ENCODE measurements at regions not wholly inside any gene's neighbourhood (a gene's known extent, or its start where the extent isn't known, plus 50 kb on each side); places are given as distances from the start of the nearest gene placed in this dataset.
"Not testable (repeated sequence)": the region's sequence is repeated elsewhere in the genome, so short reads cannot be mapped to it uniquely, and the experiment has no call there.

DNA sequence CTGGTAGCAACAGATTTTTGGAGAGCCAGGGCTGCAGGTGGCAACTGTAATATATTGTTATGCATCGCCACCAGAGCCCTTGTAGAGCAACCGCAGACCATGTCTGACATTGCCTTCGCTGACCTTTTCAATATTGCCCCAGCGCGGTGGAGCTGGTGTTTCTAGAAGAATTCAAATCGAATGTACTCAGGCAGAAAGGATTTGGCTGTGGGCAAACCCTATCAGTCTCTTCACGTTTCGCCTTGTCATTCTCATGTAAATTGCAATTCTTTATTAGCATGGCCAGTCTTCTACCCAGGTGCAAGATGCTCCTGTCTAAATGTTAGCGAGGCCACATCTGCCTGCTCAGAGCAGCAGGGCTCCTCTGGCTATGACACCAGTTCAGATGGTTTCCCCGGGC, 490.2 kb upstream of the AUTS2 start:
- 37% methylated on average over 10 of the region's 10 CpGs for WGBS (ENCODE audit: insufficient coverage)
- H3K27ac ChIP-seq (ENCODE audit: low read depth, low read length): no peak overlapping the region
- peak in 1 of 6 donors; percentile 44 for DNase-seq (ENCODE audit: low read depth in 4 of 6, low spot score in 6 of 6)
- H3K9me3 ChIP-seq (ENCODE audit: control insufficient read depth, insufficient read depth, low read length): no peaks in the 10 kb centered on the region
- no peaks in the 10 kb centered on the region for H3K36me3 ChIP-seq (ENCODE audit: control insufficient read depth, insufficient read depth, low read length)
- H3K4me3 ChIP-seq (ENCODE audit: low read depth, low read length): no peak overlapping the region
- H3K27me3 ChIP-seq (ENCODE audit: control insufficient read depth, insufficient read depth, low read length): no peaks in the 10 kb centered on the region
- H3K4me1 ChIP-seq (ENCODE audit: control insufficient read depth, insufficient read depth, low read length): no peaks in the 10 kb centered on the region

DNA sequence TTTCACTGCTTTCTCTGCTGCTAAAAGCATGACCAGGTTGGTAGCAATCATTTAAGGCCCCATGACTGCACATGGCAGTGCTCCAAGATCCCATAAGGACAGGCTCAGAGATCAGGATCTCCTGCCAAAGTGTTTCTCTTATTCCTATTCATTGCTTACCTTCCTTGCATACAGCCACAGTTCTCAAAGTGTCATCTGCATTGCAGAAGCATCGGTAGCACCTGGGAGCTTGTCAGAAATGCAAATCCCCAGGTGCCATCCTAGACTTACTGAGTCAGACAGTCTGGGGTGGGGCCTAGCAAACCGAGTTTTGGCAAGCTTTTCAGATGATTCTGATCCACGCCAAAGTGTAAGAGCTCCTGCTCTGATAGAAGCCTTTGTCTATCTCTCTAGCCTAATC, 489.0 kb upstream of the AUTS2 start:
- Histone ChIP-seq H3K9me3 (ENCODE audit: control insufficient read depth, insufficient read depth, low read length) (no peaks in the 10 kb centered on the region), H3K27me3 (ENCODE audit: control insufficient read depth, insufficient read depth, low read length) (no peaks in the 10 kb centered on the region), H3K4me1 (ENCODE audit: control insufficient read depth, insufficient read depth, low read length) (no peaks in the 10 kb centered on the region), H3K27ac (ENCODE audit: low read depth, low read length) (no peak overlapping the region), H3K36me3 (ENCODE audit: control insufficient read depth, insufficient read depth, low read length) (no peaks in the 10 kb centered on the region), H3K4me3 (ENCODE audit: low read depth, low read length) (no peak overlapping the region)
- peak in 2 of 6 donors; percentile 44 to 67 for DNase-seq (ENCODE audit: low read depth in 4 of 6, low spot score in 6 of 6)
- WGBS (ENCODE audit: insufficient coverage): 7% methylated on average over 3 of the region's 3 CpGs

DNA sequence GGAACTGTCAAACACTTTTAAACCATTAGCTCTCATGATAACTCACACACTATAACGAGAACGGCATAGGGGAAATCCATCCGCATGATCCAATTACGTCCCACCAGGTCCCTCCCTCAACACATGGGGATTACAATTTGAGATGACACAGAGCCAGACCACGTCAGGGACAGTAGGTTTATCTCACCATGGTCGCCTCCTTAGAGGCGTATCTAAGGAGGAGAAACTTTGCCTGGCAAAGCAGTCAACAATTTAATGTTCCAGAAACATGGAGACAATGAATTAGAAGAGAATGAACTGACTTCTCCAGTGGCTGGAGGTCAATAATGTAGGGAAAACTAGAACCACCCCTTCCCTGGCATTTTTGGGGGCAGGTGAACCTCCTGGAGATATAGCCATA, 488.4 kb upstream of the AUTS2 start:
- no peak for DNase-seq (ENCODE audit: low read depth in 4 of 6, low spot score in 6 of 6)
- no peaks in the 10 kb centered on the region for H3K27me3 ChIP-seq (ENCODE audit: control insufficient read depth, insufficient read depth, low read length)
- H3K9me3 ChIP-seq (ENCODE audit: control insufficient read depth, insufficient read depth, low read length): no peaks in the 10 kb centered on the region
- no peak overlapping the region for H3K4me3 ChIP-seq (ENCODE audit: low read depth, low read length)
- no peak overlapping the region for H3K27ac ChIP-seq (ENCODE audit: low read depth, low read length)
- H3K36me3 ChIP-seq (ENCODE audit: control insufficient read depth, insufficient read depth, low read length): no peaks in the 10 kb centered on the region
- WGBS (ENCODE audit: insufficient coverage): 98% methylated on average over 5 of the region's 7 CpGs
- no peaks in the 10 kb centered on the region for H3K4me1 ChIP-seq (ENCODE audit: control insufficient read depth, insufficient read depth, low read length)

DNA sequence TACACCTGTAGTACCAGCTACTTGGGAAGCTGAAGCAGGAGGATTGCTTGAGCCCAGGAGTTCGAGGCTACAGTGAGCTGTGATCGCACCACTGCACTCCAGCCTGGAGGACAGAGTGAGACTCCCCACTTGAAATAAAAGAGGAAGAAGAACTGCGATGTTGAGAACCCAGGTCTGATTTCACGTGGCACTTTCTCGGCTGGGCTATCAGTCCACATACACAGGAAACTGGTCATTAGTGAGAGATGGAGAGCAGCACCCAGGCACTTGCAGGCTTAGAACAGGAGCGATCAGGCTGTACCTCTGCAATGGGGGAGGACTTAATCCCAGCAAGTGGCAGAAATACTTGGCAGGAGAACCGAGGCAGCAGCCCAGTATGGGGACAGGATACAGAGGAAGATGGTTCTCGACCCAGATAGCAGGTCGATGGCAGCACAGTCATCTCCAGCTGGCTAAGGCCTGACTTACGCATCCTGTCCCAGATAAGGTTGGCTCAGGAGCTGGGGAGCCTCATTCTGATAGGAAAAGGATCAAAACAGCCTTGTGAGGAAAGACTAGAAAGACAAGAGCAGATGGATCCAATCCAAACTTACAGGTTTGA, 487.7 kb upstream of the AUTS2 start:
- no peaks in the 10 kb centered on the region for H3K36me3 ChIP-seq (ENCODE audit: control insufficient read depth, insufficient read depth, low read length)
- DNase-seq (ENCODE audit: low read depth in 4 of 6, low spot score in 6 of 6): no peak
- H3K27ac ChIP-seq (ENCODE audit: low read depth, low read length): no peak overlapping the region
- H3K4me3 ChIP-seq (ENCODE audit: low read depth, low read length): no peak overlapping the region
- no peaks in the 10 kb centered on the region for H3K27me3 ChIP-seq (ENCODE audit: control insufficient read depth, insufficient read depth, low read length)
- 68% methylated on average over 10 of the region's 10 CpGs for WGBS (ENCODE audit: insufficient coverage)
- no peaks in the 10 kb centered on the region for H3K4me1 ChIP-seq (ENCODE audit: control insufficient read depth, insufficient read depth, low read length)
- H3K9me3 ChIP-seq (ENCODE audit: control insufficient read depth, insufficient read depth, low read length): no peaks in the 10 kb centered on the region

DNA sequence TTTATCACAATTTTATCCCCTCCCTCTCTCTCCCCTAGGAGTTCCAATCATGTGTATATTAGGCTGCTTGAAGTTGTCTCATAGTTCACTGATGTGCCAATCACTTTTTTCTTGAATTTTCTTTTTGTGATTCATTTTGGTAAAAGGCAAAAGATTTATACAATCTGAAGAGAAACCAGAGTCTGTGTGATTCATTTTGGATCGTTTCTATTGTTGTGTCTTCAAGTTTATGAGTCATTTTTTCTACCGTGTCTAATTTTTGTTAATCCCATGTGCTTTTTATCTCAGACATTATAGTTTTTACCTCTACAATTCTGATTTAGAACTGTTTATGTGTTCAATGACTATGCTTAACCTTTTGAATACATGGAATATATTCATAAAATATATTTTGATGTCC, 483.9 kb upstream of the AUTS2 start:
- H3K36me3 ChIP-seq (ENCODE audit: control insufficient read depth, insufficient read depth, low read length): no peaks in the 10 kb centered on the region
- no peaks in the 10 kb centered on the region for H3K4me1 ChIP-seq (ENCODE audit: control insufficient read depth, insufficient read depth, low read length)
- H3K9me3 ChIP-seq (ENCODE audit: control insufficient read depth, insufficient read depth, low read length): no peaks in the 10 kb centered on the region
- no peak overlapping the region for H3K27ac ChIP-seq (ENCODE audit: low read depth, low read length)
- no peaks in the 10 kb centered on the region for H3K27me3 ChIP-seq (ENCODE audit: control insufficient read depth, insufficient read depth, low read length)
- H3K4me3 ChIP-seq (ENCODE audit: low read depth, low read length): no peak overlapping the region
- no CpG with 5 or more reads among the region's 2 CpGs for WGBS (ENCODE audit: insufficient coverage)
- no peak for DNase-seq (ENCODE audit: low read depth in 4 of 6, low spot score in 6 of 6)

DNA sequence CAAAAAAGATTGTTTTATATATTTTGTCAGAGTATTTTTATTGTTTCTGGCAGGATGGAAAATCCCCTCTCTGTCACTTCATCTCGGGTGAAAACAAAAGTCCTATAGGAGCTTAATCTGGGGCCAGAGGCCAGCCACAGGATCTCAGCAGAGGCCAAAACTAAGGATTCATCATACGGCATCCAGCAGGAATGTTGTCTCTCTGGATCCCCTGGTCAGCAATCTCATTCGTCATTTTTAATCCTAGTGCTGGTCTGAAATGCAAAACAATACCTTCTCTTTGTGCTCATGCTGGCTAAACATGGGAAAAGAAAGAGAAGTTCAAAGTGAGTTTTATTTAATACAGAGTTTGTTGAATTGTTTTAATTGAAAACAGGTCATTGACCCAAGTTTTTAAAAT, 482.5 kb upstream of the AUTS2 start:
- no peak overlapping the region for H3K4me3 ChIP-seq (ENCODE audit: low read depth, low read length)
- no peaks in the 10 kb centered on the region for H3K4me1 ChIP-seq (ENCODE audit: control insufficient read depth, insufficient read depth, low read length)
- 29% methylated on average over 2 of the region's 3 CpGs for WGBS (ENCODE audit: insufficient coverage)
- no peaks in the 10 kb centered on the region for H3K9me3 ChIP-seq (ENCODE audit: control insufficient read depth, insufficient read depth, low read length)
- no peaks in the 10 kb centered on the region for H3K36me3 ChIP-seq (ENCODE audit: control insufficient read depth, insufficient read depth, low read length)
- peak in 1 of 6 donors; percentile 22 for DNase-seq (ENCODE audit: low read depth in 4 of 6, low spot score in 6 of 6)
- H3K27ac ChIP-seq (ENCODE audit: low read depth, low read length): no peak overlapping the region
- H3K27me3 ChIP-seq (ENCODE audit: control insufficient read depth, insufficient read depth, low read length): no peaks in the 10 kb centered on the region

DNA sequence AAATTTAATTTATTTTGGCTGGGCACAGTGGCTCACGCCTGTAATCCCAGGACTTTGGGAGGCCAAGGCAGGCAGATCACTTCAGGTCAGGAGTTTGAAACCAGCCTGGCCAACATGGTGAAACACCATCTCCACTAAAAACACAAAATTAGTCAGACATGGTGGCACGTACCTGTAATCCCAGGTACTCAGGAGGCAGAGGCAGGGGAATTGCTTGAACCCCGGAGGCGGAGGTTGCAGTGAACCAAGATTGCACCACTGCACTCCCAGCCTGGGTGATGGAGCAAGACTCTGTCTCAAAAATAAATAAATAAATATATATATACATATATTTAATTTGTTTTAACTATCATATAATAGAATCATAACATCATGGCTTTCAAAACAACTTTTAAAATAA, 482.1 kb upstream of the AUTS2 start:
- H3K27me3 ChIP-seq (ENCODE audit: control insufficient read depth, insufficient read depth, low read length); H3K4me3 ChIP-seq (ENCODE audit: low read depth, low read length); H3K36me3 ChIP-seq (ENCODE audit: control insufficient read depth, insufficient read depth, low read length); H3K4me1 ChIP-seq (ENCODE audit: control insufficient read depth, insufficient read depth, low read length); DNase-seq (ENCODE audit: low read depth in 4 of 6, low spot score in 6 of 6); H3K9me3 ChIP-seq (ENCODE audit: control insufficient read depth, insufficient read depth, low read length); H3K27ac ChIP-seq (ENCODE audit: low read depth, low read length): not testable (repeated sequence)
- 92% methylated on average over 2 of the region's 4 CpGs for WGBS (ENCODE audit: insufficient coverage)

DNA sequence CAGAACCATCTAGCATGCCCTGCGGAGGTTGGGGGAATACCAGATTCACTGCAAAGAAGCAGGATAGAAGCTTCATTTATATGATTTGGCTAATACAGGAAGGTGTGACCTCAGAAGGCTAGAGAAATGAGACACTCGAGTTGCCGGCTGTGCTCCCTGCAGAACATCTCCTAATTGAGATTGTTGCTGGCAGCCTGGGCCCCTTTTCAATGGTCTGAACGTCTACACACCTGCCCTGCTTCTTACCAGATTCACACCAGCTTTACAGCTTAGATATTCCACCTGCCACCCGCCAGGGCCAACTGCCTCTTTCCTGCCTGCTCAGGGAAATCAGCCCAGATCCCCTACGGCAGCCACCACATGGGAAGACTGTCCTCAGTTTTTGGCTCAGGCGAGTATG, 475.3 kb upstream of the AUTS2 start:
- no peak overlapping the region for H3K4me3 ChIP-seq (ENCODE audit: low read depth, low read length)
- peak in 1 of 6 donors; percentile 74 for DNase-seq (ENCODE audit: low read depth in 4 of 6, low spot score in 6 of 6)
- no peak overlapping the region for H3K27ac ChIP-seq (ENCODE audit: low read depth, low read length)
- H3K27me3 ChIP-seq (ENCODE audit: control insufficient read depth, insufficient read depth, low read length): no peaks in the 10 kb centered on the region
- no peaks in the 10 kb centered on the region for H3K9me3 ChIP-seq (ENCODE audit: control insufficient read depth, insufficient read depth, low read length)
- H3K36me3 ChIP-seq (ENCODE audit: control insufficient read depth, insufficient read depth, low read length): no peaks in the 10 kb centered on the region
- 69% methylated on average over 7 of the region's 7 CpGs for WGBS (ENCODE audit: insufficient coverage)
- H3K4me1 ChIP-seq (ENCODE audit: control insufficient read depth, insufficient read depth, low read length): no peaks in the 10 kb centered on the region

DNA sequence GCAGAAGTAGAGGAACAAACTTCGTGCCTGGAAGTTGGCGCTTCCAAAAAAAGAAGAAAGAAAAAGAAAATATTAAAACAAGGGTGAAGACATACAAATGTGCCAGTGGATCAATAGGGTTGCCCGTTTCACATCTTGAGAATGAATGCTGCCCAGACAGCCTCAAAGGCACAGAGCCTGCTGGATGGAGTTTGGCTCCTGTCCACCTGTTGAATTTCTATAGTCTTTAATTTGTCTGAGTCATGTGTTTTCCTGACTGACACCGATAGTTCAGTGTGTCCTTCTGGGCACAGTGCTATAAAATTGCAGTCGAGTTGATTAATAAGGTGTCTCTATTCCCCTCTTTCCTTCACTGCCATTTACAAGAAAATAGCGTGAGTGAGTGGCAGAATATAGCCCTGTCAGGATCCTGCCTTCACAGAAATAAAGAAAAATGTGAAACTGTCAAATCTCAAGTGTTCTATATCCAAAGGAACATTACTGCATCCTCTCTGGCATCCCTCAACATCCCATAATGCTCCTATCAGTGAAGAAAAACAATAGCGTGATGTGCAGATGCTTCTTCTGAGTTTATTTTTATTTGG, 471.3 kb upstream of the AUTS2 start:
- peak in 1 of 6 donors; percentile 36 for DNase-seq (ENCODE audit: low read depth in 4 of 6, low spot score in 6 of 6)
- 10% methylated on average over 1 of the region's 7 CpGs for WGBS (ENCODE audit: insufficient coverage)
- H3K4me3 ChIP-seq (ENCODE audit: low read depth, low read length): no peak overlapping the region
- no peaks in the 10 kb centered on the region for H3K27me3 ChIP-seq (ENCODE audit: control insufficient read depth, insufficient read depth, low read length)
- no peaks in the 10 kb centered on the region for H3K36me3 ChIP-seq (ENCODE audit: control insufficient read depth, insufficient read depth, low read length)
- no peak overlapping the region for H3K27ac ChIP-seq (ENCODE audit: low read depth, low read length)
- H3K4me1 ChIP-seq (ENCODE audit: control insufficient read depth, insufficient read depth, low read length): no peaks in the 10 kb centered on the region
- H3K9me3 ChIP-seq (ENCODE audit: control insufficient read depth, insufficient read depth, low read length): no peaks in the 10 kb centered on the region

DNA sequence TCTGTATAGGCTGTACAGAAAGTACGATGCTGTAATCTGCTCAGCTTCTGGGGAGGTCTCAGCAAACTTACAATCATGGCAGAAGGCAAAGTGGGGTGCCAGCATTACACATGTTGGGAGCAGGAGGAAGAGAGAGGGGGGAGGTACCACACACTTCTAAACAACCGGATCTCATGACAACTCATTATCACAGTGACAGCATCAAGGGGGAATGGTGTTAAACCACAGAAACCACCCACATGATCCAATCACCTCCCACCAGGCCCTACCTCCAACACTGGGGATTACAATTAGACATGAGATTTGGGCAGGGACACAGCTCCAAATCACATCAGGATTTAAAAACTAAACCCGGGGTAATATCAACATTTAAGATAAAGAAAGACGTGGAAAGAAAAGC, 468.8 kb upstream of the AUTS2 start:
- Histone ChIP-seq H3K9me3 (ENCODE audit: control insufficient read depth, insufficient read depth, low read length) (no peaks in the 10 kb centered on the region), H3K4me3 (ENCODE audit: low read depth, low read length) (no peak overlapping the region), H3K27ac (ENCODE audit: low read depth, low read length) (no peak overlapping the region), H3K4me1 (ENCODE audit: control insufficient read depth, insufficient read depth, low read length) (no peaks in the 10 kb centered on the region), H3K36me3 (ENCODE audit: control insufficient read depth, insufficient read depth, low read length) (no peaks in the 10 kb centered on the region), H3K27me3 (ENCODE audit: control insufficient read depth, insufficient read depth, low read length) (peaks cover 3% of the 10 kb centered on the region)
- WGBS (ENCODE audit: insufficient coverage): 93% methylated on average over 2 of the region's 4 CpGs
- DNase-seq (ENCODE audit: low read depth in 4 of 6, low spot score in 6 of 6): no peak

All from spinal cord (tissue), 9 donors.